Colonic mucosa (tissue), 4 donors: ENCODE measurements at regions not wholly inside any gene's neighbourhood (a gene's known extent, or its start where the extent isn't known, plus 50 kb on each side); places are given as distances from the start of the nearest gene placed in this dataset.

Experiments
- DNase-seq: peaks from one replicate; pipeline ENCODE4 v3.0.0-alpha.2; 2020
- H3K27ac ChIP-seq: fragments of 200-600 bp; one replicate; pipeline ENCODE4 v1.8.0; 2021
- H3K27me3 ChIP-seq: fragments of 200-600 bp; one replicate; pipeline ENCODE4 v1.8.0; 2021
- H3K36me3 ChIP-seq: fragments of 200-600 bp; one replicate; pipeline ENCODE4 v1.8.0; 2021
- H3K4me1 ChIP-seq: fragments of 200-600 bp; one replicate; pipeline ENCODE4 v1.8.0; 2021; ENCODE audit warnings: mild to moderate bottlenecking
- H3K4me3 ChIP-seq: fragments of 200-600 bp; one replicate; pipeline ENCODE4 v1.8.0; 2021
- H3K9ac ChIP-seq, 2 donors: one replicate each; pipeline ENCODE4 v1.7.0; 2013; ENCODE audit warnings: control low read depth in 2 of 2, low read depth in 2 of 2, low read length in 2 of 2
- H3K9me3 ChIP-seq: fragments of 200-600 bp; one replicate; pipeline ENCODE4 v1.8.0; 2021
- CTCF ChIP-seq: fragments of 200-600 bp; IDR thresholded peaks from one replicate; pipeline ENCODE4 v1.8.0; 2022; ENCODE audit warnings: antibody characterized with exemption, mild to moderate bottlenecking
- intact Hi-C: fragments of 100-400 bp; cut with DNase I; formaldehyde crosslinking; loops from one replicate; pipeline ENCODE4 v1.14.1; 2022
- donor health status: healthy.
- donor health status: DM: no; HTN: no; CAD: no.
- donor health status: DM: no; HTN: no; CAD: no.

- H3K27me3 ChIP-seq = no peaks in the 10 kb centered on the region
- no peak for DNase-seq
These were observed 334.7 kb upstream of the POU3F1 start for GRCh38 chr1:38381256-38381655.

GRCh38 chr1:38376577-38376976 lies 330.0 kb upstream of the POU3F1 start:
- intact Hi-C loops = no loop called here
- no peaks in the 10 kb centered on the region for H3K36me3 ChIP-seq
- H3K4me1 ChIP-seq = no peaks in the 10 kb centered on the region
- no peak overlapping the region for H3K4me3 ChIP-seq
- H3K9ac ChIP-seq = no peak overlapping the region
- H3K27me3 ChIP-seq = no peaks in the 10 kb centered on the region
- H3K27ac ChIP-seq = no peak overlapping the region
- no peak for TF ChIP-seq CTCF
- DNase-seq = no peak
- H3K9me3 ChIP-seq = no peaks in the 10 kb centered on the region

More at GRCh38 chr1:38381256-38381655, 334.7 kb upstream of the POU3F1 start:
- TF ChIP-seq CTCF = no peak
- Histone ChIP-seq H3K9me3 (no peaks in the 10 kb centered on the region), H3K27ac (no peak overlapping the region), H3K36me3 (no peaks in the 10 kb centered on the region), H3K4me1 (no peaks in the 10 kb centered on the region), H3K4me3 (no peak overlapping the region), H3K9ac (no peak overlapping the region)
- intact Hi-C loops = no loop called here

DNA sequence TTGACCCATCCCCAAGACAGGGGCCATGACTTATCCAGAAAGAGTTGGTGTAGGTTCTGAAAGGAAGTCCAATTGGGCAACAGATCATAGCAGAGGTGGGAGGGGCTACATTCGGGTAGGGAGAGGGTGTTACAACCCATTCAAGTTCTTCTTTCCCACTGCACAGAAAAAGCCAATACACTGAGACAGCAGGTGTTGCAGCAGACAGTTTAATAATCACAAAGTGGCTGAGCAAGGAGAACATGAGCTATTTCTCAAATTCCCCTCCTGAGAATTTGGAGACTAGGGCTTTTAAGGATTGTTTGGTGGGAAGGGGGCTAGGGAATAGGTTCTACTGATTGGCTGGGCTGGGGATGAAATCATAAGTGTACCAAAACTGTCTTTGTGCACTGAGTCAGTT lies 328.4 kb upstream of the POU3F1 start:
- H3K9ac ChIP-seq = no peak overlapping the region
- H3K4me1 ChIP-seq = no peaks in the 10 kb centered on the region
- no peaks in the 10 kb centered on the region for H3K9me3 ChIP-seq
- H3K4me3 ChIP-seq = no peak overlapping the region
- H3K27ac ChIP-seq = no peak overlapping the region
- H3K36me3 ChIP-seq = no peaks in the 10 kb centered on the region
- TF ChIP-seq CTCF = no peak
- DNase-seq = no peak
- intact Hi-C loops = no loop called here
- no peaks in the 10 kb centered on the region for H3K27me3 ChIP-seq

DNA sequence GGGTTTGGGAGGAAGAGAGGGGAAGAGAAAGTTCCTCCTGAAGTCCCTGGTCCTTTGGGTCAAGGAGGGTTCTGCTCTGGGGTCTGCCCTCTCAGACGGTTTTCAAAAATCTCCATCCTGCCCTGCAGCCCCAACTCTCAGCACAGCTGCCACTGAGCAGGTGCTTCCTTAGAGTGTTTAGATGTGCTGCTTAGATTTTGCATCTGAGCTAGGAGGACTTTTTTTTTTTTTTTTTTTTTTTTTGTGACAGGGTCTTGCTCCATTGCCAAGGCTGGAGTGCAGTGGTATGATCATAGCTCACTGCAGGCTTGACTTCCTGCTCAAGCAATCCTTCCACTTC lies 324.9 kb upstream of the POU3F1 start:
- Histone ChIP-seq H3K27ac (no peak overlapping the region), H3K9me3 (no peaks in the 10 kb centered on the region), H3K36me3 (no peaks in the 10 kb centered on the region), H3K4me1 (no peaks in the 10 kb centered on the region), H3K27me3 (no peaks in the 10 kb centered on the region), H3K4me3 (no peak overlapping the region), H3K9ac (no peak overlapping the region)
- intact Hi-C loops = no loop called here
- TF ChIP-seq CTCF = no peak
- no peak for DNase-seq

- no peak overlapping the region for H3K27ac ChIP-seq
- H3K4me3 ChIP-seq = no peak overlapping the region
- no peaks in the 10 kb centered on the region for H3K27me3 ChIP-seq
- H3K4me1 ChIP-seq = no peaks in the 10 kb centered on the region
- no peak for DNase-seq
- no peak for TF ChIP-seq CTCF
- no peaks in the 10 kb centered on the region for H3K9me3 ChIP-seq
- no peak overlapping the region for H3K9ac ChIP-seq
- no peaks in the 10 kb centered on the region for H3K36me3 ChIP-seq
- intact Hi-C loops = no loop called here
These were observed 324.3 kb upstream of the POU3F1 start for GRCh38 chr1:38370716-38371504.
